NCI-H2227 treated with DMSO at 0.1 percent for 48 hours (cell line): ENCODE measurements at regions not wholly inside any gene's neighbourhood (a gene's known extent, or its start where the extent isn't known, plus 50 kb on each side); places are given as distances from the start of the nearest gene placed in this dataset.
"Not testable (repeated sequence)": the region's sequence is repeated elsewhere in the genome, so short reads cannot be mapped to it uniquely, and the experiment has no call there.

ENCODE experiments used
- DNase-seq: peaks from one replicate; lab custom pipeline; 2025; lab: John Stamatoyannopoulos, UW

DNA sequence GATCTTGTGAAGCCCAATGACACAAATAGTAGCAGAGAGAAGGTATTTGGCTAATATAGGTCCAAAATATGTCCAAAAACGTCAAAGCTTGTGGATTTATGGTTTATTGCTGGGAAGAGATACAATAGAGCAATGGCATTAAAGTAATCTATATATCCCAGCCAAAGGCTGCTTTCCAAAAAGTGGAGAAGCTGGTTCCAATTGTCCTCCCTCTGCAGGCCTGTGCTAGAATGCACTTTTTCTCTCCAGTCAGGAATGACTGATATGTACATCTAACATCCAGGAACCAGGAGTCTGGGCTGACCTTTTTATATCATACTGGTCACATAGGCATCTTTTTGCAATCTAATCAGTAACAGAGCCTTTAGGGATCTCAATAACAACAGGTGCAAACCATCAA lies 167.1 kb upstream of the FAM3C start:
- DNase-seq: no peak

DNA sequence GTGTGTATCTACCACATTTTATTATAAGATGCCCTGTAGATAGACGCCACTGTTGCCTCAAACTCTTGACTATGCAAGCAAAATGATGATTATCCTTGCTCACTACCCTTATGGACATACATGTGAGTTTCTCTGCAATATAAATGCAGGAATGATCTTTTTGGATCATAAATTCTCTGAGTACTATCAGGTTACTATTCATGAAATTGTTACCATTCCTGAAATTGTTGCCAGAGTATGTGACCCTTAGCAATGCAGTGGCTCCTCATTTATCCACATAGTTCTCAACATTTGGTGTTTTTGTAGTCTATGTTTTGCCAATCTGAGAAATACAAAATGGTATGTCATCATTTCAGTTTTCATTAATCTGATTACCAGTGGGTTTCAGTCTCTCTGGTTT lies 166.2 kb upstream of the FAM3C start:
- DNase-seq: no peak

GRCh38 chr7:121561717-121562116 lies 165.6 kb upstream of the FAM3C start:
- no peak for DNase-seq

GRCh38 chr7:121560267-121560990 lies 164.3 kb upstream of the FAM3C start:
- DNase-seq: no peak

GRCh38 chr7:121558288-121558687 lies 162.2 kb upstream of the FAM3C start:
- DNase-seq: peak; percentile 87

DNA sequence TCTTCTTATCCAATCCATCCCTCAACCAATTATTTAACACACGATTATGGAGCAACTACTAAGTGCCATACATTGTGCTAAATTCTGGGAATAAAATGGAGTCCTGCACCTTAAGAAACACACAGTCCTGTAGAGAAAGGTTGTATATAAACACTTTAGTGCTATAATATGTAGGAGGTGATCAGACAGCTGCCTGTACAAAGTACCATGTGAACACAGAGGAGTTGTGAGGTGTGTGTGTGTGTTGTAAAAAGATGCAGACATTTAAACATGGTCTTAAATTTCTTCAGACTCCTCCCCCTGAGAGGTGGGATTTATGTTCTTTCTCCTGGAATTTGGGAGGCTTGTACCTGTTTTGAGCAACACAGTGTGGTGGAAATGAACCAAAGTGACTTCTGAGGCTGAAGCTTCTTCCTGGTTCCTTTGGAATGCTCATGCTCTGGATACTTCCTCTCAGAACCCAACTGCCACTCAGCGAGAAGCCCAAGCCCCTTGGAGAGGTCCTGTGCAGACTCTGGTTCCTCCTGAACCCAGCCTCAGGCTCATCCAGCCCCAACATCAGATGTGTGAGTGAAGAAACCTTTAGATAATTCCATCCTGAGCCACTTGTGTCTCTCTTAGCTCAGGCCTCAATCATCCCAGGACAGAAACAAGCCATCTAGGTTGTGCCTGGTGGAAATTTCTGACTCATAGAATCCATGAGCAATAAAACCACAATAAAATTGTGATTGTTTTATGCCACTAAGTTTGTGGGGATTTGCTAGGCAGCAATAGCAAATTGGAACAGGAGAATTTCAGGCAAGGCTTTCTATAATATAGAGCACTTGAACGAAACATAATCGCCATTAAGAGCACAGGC lies 161.2 kb upstream of the FAM3C start:
- no peak for DNase-seq

DNA sequence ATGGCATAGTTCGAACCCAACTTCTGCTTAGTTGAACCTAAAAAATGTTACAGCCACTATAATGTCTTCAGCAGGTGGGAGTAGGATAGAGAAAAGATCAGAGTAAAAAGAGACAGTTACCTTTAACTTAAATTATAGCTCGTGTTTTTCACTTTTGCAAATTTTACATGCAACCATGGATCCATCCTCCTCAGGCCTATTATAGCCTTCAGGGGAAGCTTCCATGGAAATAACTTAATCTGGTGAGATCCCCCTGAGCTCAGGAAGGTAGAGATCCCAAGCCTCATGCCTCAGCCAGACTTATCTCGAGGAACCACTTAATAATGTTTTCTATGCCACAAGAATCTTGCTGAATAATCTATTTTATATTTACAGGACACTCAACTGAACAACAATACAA lies 159.4 kb upstream of the FAM3C start:
- DNase-seq: no peak

DNA sequence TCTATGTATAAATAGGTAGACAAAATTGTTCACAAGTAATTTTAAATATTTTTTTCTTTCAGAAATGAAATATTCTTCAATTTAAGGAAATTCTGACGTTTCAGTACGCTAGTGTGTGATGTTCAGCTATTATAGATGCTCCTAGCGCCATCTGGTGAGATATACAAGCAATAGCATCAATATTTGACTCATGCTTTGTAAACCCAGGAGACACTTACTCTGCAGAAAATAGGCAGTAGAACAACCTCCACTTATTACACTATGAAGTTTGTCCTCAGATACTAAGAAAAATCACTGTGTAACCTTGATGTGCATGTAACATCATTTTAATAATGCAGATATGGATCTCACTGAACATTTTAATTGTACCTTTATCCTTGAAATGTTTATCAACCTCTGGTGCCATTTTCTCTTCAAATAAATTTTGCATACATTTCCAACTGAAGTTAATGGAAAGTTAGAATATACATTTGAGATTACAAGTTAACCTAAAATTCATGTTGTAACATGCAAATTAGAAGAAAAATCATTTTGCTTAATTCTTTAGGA lies 151.5 kb upstream of the FAM3C start:
- DNase-seq: peak; percentile 68

DNA sequence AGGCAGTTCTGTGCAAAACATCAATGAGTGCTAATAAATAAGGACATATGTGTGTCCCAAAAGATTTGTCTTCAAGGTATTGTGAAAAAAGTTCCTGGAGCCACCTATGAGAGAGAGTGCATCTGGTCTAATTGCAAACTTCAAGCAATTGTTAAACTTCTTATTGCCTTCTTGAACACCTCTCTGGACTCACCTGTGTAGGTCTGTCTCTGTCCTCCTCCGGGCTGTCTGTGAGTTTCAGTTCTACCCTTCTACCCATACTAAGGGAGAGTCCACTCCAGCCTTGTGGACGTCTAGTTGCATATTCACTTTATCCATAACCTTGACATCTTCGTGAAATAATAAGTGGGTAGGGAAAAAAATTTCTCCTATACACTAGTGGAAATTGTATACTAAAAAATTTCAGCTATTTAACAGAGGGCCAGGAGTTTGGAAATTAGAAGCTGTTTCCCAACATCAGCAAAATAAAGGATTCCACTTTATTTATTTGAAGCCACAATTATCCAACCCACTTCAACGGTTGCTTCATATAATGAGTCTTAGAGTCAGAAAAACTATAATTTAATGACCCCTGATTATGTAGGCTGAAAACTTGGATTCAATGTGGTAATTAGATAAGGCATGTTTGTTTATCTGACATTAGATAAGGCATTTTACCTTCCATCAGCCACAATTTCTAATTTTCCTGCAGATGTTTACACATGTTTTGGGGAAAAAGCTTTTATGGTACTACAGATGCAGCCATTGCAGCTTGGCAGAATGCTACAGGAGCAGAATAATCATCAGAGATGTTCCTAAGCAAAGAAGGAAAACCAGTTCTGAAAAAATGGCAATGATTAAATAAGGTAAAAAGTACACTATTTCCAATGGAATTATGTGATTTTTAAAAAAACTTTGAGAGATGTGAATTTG lies 150.8 kb upstream of the FAM3C start:
- peak; percentile 57 for DNase-seq

- no peak for DNase-seq
Measured at GRCh38 chr7:121545418-121545817, 149.3 kb upstream of the FAM3C start.

- no peak for DNase-seq
Measured at GRCh38 chr7:121544726-121545125, 148.6 kb upstream of the FAM3C start.

GRCh38 chr7:121544238-121544637 lies 148.1 kb upstream of the FAM3C start:
- no peak for DNase-seq

GRCh38 chr7:121541457-121541856 lies 145.3 kb upstream of the FAM3C start:
- no peak for DNase-seq

- no peak for DNase-seq
Measured at GRCh38 chr7:121540138-121540537, 144.0 kb upstream of the FAM3C start.

DNA sequence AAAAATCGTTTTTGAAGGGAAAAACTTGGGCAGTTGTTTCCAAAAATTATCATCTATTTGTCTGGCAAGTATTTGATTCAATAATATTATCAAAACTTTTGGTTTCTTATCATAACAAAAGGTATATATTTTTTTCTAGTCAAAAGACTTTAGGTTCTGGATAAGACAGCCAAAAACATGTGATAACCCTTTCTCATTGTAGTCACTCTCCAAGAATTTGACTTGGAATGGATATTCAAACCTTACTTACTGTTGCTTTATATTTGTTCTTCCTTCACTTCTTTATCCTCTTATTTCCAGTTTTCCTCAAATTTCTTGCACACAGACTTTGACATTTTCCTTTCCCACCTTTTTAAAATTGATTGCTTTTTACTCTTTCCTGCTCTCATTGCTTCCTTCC lies 140.9 kb upstream of the FAM3C start:
- DNase-seq: no peak

GRCh38 chr7:121531175-121532070 lies 135.3 kb upstream of the FAM3C start:
- DNase-seq: no peak

DNA sequence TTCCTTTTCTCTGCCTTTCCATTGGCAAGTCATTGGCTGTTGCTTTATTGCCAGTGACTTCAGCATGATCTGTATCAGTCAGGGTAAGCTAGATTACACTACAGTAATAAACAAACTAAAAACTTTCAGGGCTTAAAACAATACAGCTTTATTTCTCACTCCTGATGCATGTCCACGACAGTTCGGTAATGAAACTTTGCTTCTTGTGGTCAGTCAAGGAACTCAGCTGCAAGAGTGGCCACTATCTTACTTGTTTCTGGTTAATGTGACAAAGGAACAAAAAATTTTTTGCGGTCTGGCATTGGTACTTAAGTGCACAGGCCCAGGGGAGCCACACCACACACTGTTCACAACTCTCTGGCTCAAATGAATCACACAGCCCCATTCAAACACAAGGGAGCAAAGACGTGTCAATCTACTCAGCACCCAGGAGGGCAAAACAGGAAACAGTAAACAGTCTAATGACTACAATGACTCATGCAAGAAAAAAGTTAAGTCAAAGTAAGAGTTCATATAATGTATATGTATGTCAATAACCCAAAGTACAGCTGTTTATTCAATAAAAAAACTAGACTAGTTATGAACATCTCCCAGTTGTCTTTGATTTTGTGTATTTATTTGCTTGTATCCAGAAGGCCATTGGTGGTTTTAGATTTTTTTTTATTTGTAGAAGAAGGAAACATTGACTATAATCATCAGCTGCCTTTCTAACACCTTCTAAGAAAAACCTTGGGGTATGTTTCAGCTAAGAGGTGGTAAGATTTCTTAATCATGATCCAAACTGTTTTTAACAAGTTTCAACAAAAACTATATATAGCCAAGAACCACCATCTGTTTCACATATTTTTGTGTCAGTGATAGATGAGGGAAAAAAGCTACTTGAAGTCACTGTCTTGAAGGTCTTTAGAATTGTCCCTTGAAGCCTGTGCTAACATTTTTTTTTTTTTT lies 134.4 kb upstream of the FAM3C start:
- DNase-seq: no peak

- no peak for DNase-seq
Measured at GRCh38 chr7:121529003-121529402, 132.9 kb upstream of the FAM3C start.

- DNase-seq: not testable (repeated sequence)
Measured at GRCh38 chr7:121526210-121526609, 130.1 kb upstream of the FAM3C start.
